GM21576 (cell line): ENCODE measurements at regions not wholly inside any gene's neighbourhood (a gene's known extent, or its start where the extent isn't known, plus 50 kb on each side); places are given as distances from the start of the nearest gene placed in this dataset.
"Not testable (repeated sequence)": the region's sequence is repeated elsewhere in the genome, so short reads cannot be mapped to it uniquely, and the experiment has no call there.

Source experiments
- ATAC-seq: cut with Tn5 transposase; IDR thresholded peaks from one replicate; pipeline ENCODE4 v1.9.1; 2021; ENCODE audit warnings: mild to moderate bottlenecking, moderate library complexity; ENCODE audit not compliant: unreplicated experiment

DNA sequence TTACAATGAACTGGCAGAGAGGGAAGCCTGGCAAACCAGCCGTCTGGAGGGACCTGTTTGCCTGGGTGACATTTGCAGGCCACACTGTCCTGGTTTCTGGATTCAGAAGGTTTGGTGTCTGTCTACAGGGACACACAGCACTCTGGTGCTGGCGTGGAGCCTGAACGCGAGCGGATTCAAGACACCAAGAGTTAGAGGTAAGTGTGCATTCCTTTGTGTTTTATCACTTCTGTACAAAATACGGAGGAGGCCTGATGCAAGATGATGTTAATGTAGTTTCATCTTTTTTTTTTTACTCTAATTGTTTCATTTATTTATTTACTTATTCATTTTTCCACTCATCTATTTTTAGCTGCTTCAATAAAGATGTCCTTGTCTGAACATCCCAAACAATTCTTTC, 485.3 kb upstream of the ADARB2 start:
- ATAC-seq = no peak

DNA sequence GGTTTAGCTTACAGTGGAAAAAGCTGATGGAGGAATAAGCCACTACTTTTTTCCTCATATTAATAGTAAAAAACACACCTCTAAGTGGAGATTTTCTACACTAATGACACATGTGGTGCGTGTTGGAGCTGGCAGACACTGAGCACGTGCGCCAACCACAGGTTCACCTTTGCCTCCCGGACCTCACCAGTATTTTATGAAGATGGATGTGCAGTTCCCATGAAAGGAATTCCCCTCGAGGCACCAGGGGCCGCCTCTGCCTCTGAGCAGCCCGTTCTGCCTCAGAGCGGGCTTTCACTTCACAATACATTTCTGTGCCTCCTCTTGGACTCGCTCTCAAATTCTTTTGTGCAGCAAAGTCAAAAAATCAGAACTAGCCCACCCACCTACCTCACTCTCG, 477.5 kb upstream of the ADARB2 start:
- no peak for ATAC-seq

DNA sequence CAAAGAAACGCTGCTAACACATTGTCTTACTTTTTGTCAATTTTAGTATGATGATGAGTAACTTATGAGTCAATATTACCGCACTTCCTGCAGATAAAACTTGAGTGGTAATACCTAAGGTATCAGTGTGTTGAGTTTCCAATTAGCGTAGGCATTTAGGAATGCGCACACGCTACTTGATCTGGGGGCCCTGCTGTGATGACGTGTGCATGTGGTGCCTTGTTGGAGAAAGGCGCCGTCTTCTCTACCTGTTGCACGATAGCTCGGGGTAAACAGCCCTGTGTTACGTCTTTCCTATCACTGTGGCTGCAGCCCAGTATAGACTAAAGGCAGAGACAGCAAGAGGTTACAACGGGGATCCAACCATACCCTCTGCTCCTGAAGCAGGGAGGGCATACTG, 476.8 kb upstream of the ADARB2 start:
- no peak for ATAC-seq

DNA sequence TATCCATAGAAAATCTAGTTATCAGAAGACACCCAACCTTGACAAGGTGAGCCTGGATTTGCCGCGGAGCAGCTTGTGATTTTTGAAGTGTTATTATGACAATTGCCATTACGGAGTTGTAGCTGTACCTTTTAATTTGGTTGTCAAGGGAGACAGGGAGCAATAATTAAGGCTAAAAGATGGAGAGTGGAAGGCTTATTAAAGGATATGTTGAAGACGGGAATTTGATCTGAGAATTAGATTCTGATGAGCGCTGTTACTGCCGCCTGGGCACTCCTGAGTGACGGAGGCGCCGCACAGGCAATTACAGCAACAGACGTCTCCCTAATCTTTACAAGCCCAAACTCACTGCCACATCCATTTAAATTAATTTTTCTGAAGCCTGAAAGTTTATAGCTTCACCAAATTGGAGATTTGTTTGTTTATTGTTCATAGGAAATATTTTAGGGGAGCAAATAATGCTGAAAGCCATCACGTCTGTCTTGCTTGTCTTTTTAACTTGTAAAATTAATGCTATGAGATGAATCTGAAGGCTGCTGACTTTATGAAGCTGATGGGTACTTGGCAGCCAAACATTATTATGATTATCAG, 475.0 kb upstream of the ADARB2 start:
- no peak for ATAC-seq

DNA sequence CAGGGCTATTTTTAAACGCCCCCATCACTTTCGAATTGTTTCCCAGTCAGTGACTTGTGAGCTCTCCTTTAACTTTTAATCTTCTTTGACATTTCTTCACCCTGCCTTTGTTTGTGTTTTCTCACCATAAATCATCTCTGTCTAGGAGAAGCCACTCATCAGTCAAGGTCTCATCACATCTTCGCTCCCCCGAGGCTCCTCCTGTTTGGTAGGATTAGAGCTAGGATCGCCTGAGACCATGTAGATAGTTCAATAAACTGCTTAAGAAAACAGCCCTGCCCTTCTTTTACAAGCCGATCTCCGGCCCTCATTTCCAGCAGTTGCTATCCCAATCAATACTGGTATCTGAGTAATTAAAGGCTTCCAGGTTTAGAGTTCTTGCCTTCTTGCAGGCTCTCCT, 472.8 kb upstream of the ADARB2 start:
- ATAC-seq = no peak

DNA sequence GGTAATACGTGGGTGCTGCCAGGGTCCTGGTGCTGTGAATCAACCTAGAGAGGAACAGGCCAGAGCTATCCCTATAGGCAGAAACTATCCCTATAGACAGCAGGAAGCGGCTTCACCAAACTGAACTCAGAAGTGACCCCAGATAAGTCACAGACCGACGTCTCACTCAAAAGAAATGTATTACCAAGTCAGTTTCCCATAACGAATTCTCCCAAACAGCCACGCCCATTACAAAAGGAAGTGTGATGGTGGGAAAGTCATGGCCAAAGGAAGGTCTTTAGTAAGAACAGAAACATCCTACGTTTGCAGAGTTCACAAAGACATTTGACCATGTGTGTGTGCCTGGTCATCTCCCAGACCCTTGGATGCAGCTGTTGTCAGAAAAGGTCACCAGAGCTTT, 470.8 kb upstream of the ADARB2 start:
- no peak for ATAC-seq

GRCh38 chr10:2207246-2207922, 470.1 kb upstream of the ADARB2 start:
- ATAC-seq = no peak

- no peak for ATAC-seq
These were observed 468.1 kb upstream of the ADARB2 start for GRCh38 chr10:2205406-2205805.

GRCh38 chr10:2202401-2202800, 465.1 kb upstream of the ADARB2 start:
- ATAC-seq = no peak

GRCh38 chr10:2201534-2202099, 464.3 kb upstream of the ADARB2 start:
- no peak for ATAC-seq

- ATAC-seq = no peak
These were observed 460.3 kb upstream of the ADARB2 start for GRCh38 chr10:2197663-2198062.

DNA sequence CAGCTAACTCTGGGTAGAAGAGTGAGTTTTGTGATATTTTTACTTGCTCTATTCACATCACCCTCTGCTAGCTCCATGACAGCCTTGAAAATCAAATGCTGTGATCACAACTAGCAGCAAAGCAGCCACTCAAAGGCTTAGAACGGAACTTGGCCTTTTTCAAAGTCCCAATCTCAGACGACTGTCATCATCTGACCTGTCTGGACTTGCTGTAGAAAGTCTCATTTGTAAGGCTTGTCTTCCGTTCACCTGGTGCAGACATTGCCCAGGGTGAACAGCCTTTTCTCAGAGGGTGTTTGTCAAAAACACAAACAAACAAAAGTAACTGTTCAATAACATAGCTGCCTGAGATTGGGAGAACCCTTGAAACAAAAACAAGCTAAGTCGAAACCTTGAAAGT, 458.9 kb upstream of the ADARB2 start:
- ATAC-seq = no peak

- ATAC-seq = not testable (repeated sequence)
These were observed 452.0 kb upstream of the ADARB2 start for GRCh38 chr10:2189356-2189755.

GRCh38 chr10:2188371-2188770, 451.0 kb upstream of the ADARB2 start:
- no peak for ATAC-seq

GRCh38 chr10:2173327-2173726, 436.0 kb upstream of the ADARB2 start:
- ATAC-seq = no peak

- ATAC-seq = no peak
These were observed 428.6 kb upstream of the ADARB2 start for GRCh38 chr10:2165771-2166460.

GRCh38 chr10:2150288-2150687, 413.0 kb upstream of the ADARB2 start:
- ATAC-seq = no peak

DNA sequence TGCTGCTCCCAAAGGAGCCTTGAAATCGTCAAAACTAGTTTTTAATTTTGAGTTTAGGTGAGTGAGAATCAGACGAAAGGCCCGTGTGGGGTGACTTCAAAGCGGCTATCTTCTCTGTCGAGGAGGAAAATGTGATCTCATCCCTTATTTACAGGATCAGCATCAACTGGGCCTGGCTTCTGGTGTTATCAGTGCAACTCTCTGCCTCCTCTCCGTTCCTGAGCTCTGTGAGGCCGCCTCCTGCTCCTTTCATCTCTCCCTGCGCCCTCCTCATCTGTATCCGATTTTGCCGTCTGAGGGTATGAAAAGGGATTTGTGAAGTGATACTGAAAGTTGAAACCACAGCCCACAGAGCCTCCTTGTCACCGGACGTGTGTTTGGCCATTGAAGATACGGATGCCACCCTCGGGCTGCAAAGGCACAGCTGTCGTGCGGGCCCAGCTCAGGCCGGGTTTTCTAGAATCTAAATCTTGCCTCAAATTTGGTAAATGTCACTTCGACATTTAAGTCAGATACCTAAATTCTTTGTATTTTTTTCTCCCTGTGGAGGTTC, 408.7 kb upstream of the ADARB2 start:
- no peak for ATAC-seq

DNA sequence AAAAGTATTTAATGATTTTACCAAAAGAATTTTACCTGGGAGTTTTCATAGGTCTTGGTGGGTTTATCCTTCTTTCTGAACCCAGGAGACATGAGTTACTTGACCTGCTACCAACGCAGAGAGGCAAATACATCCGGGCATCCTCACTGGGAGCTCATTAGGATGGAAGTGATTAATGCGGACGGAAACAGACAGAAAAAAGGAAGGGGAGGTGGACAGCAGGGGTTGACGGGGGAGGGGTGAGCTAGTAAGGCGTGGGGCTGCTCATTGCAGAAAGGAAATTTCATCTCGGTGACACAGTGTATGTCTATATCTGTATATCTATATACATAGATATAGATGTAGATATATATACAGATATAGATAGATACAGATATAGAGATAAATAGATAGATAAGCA, 408.2 kb upstream of the ADARB2 start:
- no peak for ATAC-seq

GRCh38 chr10:2144584-2144983, 407.3 kb upstream of the ADARB2 start:
- no peak for ATAC-seq

DNA sequence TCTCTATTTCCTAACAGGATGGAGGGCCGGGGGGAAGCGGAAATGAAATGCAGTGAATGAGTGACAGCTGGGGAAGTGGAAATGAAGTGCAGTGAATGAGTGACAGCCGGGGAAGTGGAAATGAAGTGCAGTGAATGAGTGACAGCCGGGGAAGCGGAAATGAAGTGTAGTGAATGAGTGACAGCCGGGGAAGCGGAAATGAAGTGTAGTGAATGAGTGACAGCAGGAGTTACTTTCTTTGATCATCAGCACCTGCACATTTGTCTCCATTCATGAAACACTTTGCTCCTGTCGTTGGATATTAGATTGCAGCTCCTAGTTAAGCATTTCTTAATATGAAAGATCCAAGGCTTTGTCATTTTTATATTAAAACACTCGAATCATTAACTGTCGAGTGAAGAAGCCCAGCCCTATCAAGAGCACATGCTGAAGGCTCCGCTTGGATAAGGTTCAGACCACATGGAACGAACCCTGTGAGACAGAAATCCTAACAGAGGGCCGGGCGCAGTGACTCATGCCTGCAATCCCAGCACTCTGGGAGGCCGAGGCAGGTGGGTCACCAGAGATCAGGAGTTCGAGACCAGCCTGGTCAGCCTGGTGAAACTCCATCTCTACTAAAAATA, 406.0 kb upstream of the ADARB2 start:
- no peak for ATAC-seq
